ENCODE measurements at regions not wholly inside any gene's neighbourhood (a gene's known extent, or its start where the extent isn't known, plus 50 kb on each side); places are given as distances from the start of the nearest gene placed in this dataset.

- no peak for FAIRE-seq
Observed at GRCh38 chrX:79300856-79301255, 66.3 kb downstream of the ITM2A start.

GRCh38 chrX:79290596-79290995 lies 76.5 kb downstream of the ITM2A start:
- FAIRE-seq: no peak

GRCh38 chrX:79288733-79289132 lies 78.4 kb downstream of the ITM2A start:
- no peak for FAIRE-seq

GRCh38 chrX:79287724-79288123 lies 79.4 kb downstream of the ITM2A start:
- FAIRE-seq: no peak

GRCh38 chrX:79281775-79282174 lies 85.4 kb downstream of the ITM2A start:
- FAIRE-seq: no peak

- FAIRE-seq: peak; percentile 53
Observed at GRCh38 chrX:79270401-79270800, 96.7 kb downstream of the ITM2A start.

GRCh38 chrX:79268788-79269187 lies 98.3 kb downstream of the ITM2A start:
- no peak for FAIRE-seq

- FAIRE-seq: no peak
Observed at GRCh38 chrX:79266702-79267101, 100.4 kb downstream of the ITM2A start.

- no peak for FAIRE-seq
Observed at GRCh38 chrX:79263550-79263949, 103.6 kb downstream of the ITM2A start.

GRCh38 chrX:79259073-79259689 lies 108.0 kb downstream of the ITM2A start:
- no peak for FAIRE-seq

GRCh38 chrX:79243691-79244090 lies 99.2 kb downstream of the GPR174 start:
- FAIRE-seq: no peak

- FAIRE-seq: no peak
Observed at GRCh38 chrX:79235899-79236298, 91.4 kb downstream of the GPR174 start.

GRCh38 chrX:79231662-79232061 lies 87.2 kb downstream of the GPR174 start:
- no peak for FAIRE-seq

Data from islet of Langerhans (tissue), 1 donor.